Trophoblast cell (in vitro differentiated cells and primary cell): ENCODE measurements at regions not wholly inside any gene's neighbourhood (a gene's known extent, or its start where the extent isn't known, plus 50 kb on each side); places are given as distances from the start of the nearest gene placed in this dataset.
"Not testable (repeated sequence)": the region's sequence is repeated elsewhere in the genome, so short reads cannot be mapped to it uniquely, and the experiment has no call there.

ENCODE experiments used
- DNase-seq, 2 donors: peaks; one replicate each; pipeline ENCODE4 v3.0.0-alpha.2; 2016
- H2AFZ ChIP-seq: 2 replicates; pipeline ENCODE4 v1.6.1; 2013; ENCODE audit warnings: low read length, moderate library complexity, mild to moderate bottlenecking; ENCODE audit not compliant: insufficient read depth, poor library complexity
- H2AK5ac ChIP-seq: 2 replicates; pipeline ENCODE4 v1.6.1; 2013; ENCODE audit warnings: mild to moderate bottlenecking, low read length
- H2BK120ac ChIP-seq: 2 replicates; pipeline ENCODE4 v1.6.1; 2013; ENCODE audit warnings: low read length, mild to moderate bottlenecking, moderate library complexity; ENCODE audit not compliant: insufficient read depth, poor library complexity
- H2BK12ac ChIP-seq: 2 replicates; pipeline ENCODE4 v1.6.1; 2013; ENCODE audit warnings: mild to moderate bottlenecking, low read length, moderate library complexity
- H2BK5ac ChIP-seq: 2 replicates; pipeline ENCODE4 v1.6.1; 2013; ENCODE audit warnings: low read length, low read depth, moderate library complexity, mild to moderate bottlenecking; ENCODE audit not compliant: poor library complexity
- H3K14ac ChIP-seq: 2 replicates; pipeline ENCODE4 v1.6.1; 2013; ENCODE audit warnings: mild to moderate bottlenecking, low read length
- H3K18ac ChIP-seq: 2 replicates; pipeline ENCODE4 v1.6.1; 2013; ENCODE audit warnings: mild to moderate bottlenecking, low read length
- H3K23ac ChIP-seq: 2 replicates; pipeline ENCODE4 v1.6.1; 2013; ENCODE audit warnings: low read length
- H3K27ac ChIP-seq: 2 replicates; pipeline ENCODE4 v1.5.1; 2013; ENCODE audit warnings: low read depth, mild to moderate bottlenecking, inconsistent platforms, low read length, moderate library complexity
- H3K27me3 ChIP-seq: 2 replicates; pipeline ENCODE4 v1.6.1; 2013; ENCODE audit warnings: inconsistent platforms, mild to moderate bottlenecking, low read length, moderate library complexity; ENCODE audit not compliant: insufficient read depth
- H3K36me3 ChIP-seq, 2 experiments: 1 replicate in 1 of 2; 2 replicates in 1 of 2; pipeline ENCODE4 v1.6.1; 2013; ENCODE audit warnings: low read length in 2 of 2, mild to moderate bottlenecking in 2 of 2, moderate library complexity in 1 of 2; ENCODE audit not compliant: insufficient read depth in 2 of 2, control insufficient read depth in 1 of 2
- H3K4ac ChIP-seq: 2 replicates; pipeline ENCODE4 v1.6.1; 2013; ENCODE audit warnings: low read depth, mild to moderate bottlenecking, low read length, moderate library complexity
- H3K4me1 ChIP-seq, 2 experiments: 1 replicate in 1 of 2; 2 replicates in 1 of 2; pipeline ENCODE4 v1.6.1; 2013; ENCODE audit warnings: low read length in 2 of 2, mild to moderate bottlenecking in 2 of 2, moderate library complexity in 1 of 2; ENCODE audit not compliant: insufficient read depth in 2 of 2, control insufficient read depth in 1 of 2
- H3K4me2 ChIP-seq: 2 replicates; pipeline ENCODE4 v1.6.1; 2013; ENCODE audit warnings: inconsistent platforms, mild to moderate bottlenecking, low read length, moderate library complexity
- H3K4me3 ChIP-seq: 2 replicates; pipeline ENCODE4 v1.5.1; 2013; ENCODE audit warnings: mild to moderate bottlenecking, low read depth, low read length, inconsistent platforms
- H3K79me1 ChIP-seq: one replicate; pipeline ENCODE4 v1.6.1; 2013; ENCODE audit warnings: low read length
- H3K79me2 ChIP-seq: 2 replicates; pipeline ENCODE4 v1.6.1; 2013; ENCODE audit warnings: low read length, mild to moderate bottlenecking; ENCODE audit not compliant: control insufficient read depth, insufficient read depth, poor library complexity
- H3K9ac ChIP-seq: 2 replicates; pipeline ENCODE4 v1.6.1; 2013; ENCODE audit warnings: mild to moderate bottlenecking, low read length
- H3K9me3 ChIP-seq: 2 replicates; pipeline ENCODE4 v1.6.1; 2013; ENCODE audit warnings: low read depth, mild to moderate bottlenecking, control low read depth, inconsistent platforms, low read length; ENCODE audit not compliant: insufficient read depth
- H4K12ac ChIP-seq: 2 replicates; pipeline ENCODE4 v1.6.1; 2013; ENCODE audit warnings: low read depth, mild to moderate bottlenecking, low read length, moderate library complexity
- H4K8ac ChIP-seq: 2 replicates; pipeline ENCODE4 v1.6.1; 2013; ENCODE audit warnings: low read depth, mild to moderate bottlenecking, low read length, moderate library complexity
- H4K91ac ChIP-seq: one replicate; pipeline ENCODE4 v1.6.1; 2013; ENCODE audit warnings: low read depth, mild to moderate bottlenecking, low read length, moderate library complexity
- WGBS: extraction: QIAGEN DNeasy Blood & Tissue Kit; methylation state at CpG from one replicate; pipeline ENCODE4 v1.1.7; 2013; ENCODE audit warnings: missing lambda C conversion rate; ENCODE audit not compliant: insufficient read length, insufficient coverage; ENCODE audit errors: extremely low coverage; 5-methylcytosine and 5-hydroxymethylcytosine counted together

GRCh38 chr18:38790303-38790702 is 1224.7 kb upstream of the CELF4 start:
- H3K4me1 ChIP-seq: no peaks in the 10 kb centered on the region
- WGBS: no CpG with 5 or more reads among the region's 1 CpG
- no peak overlapping the region for H2AK5ac ChIP-seq
- H3K79me1 ChIP-seq: no peaks in the 10 kb centered on the region
- no peak overlapping the region for H4K8ac ChIP-seq
- no peak overlapping the region for H3K9ac ChIP-seq
- H2BK5ac ChIP-seq: no peak overlapping the region
- H3K9me3 ChIP-seq: no peaks in the 10 kb centered on the region
- no peak overlapping the region for H3K4ac ChIP-seq
- H3K27me3 ChIP-seq: no peaks in the 10 kb centered on the region
- H2AFZ ChIP-seq: no peak overlapping the region
- no peak overlapping the region for H4K12ac ChIP-seq
- H3K18ac ChIP-seq: no peak overlapping the region
- no peak overlapping the region for H4K91ac ChIP-seq
- no peak overlapping the region for H3K27ac ChIP-seq
- no peak overlapping the region for H3K23ac ChIP-seq
- H2BK120ac ChIP-seq: no peak overlapping the region
- H3K36me3 ChIP-seq: no peaks in the 10 kb centered on the region
- no peaks in the 10 kb centered on the region for H3K79me2 ChIP-seq
- no peak overlapping the region for H2BK12ac ChIP-seq
- DNase-seq: no peak
- H3K14ac ChIP-seq: no peak overlapping the region
- H3K4me2 ChIP-seq: no peak overlapping the region
- H3K4me3 ChIP-seq: no peak overlapping the region

- H2AFZ ChIP-seq: no peak overlapping the region
- no peak overlapping the region for H4K91ac ChIP-seq
- no peak overlapping the region for H3K4me2 ChIP-seq
- H2BK120ac ChIP-seq: no peak overlapping the region
- no peak overlapping the region for H3K4ac ChIP-seq
- no peak overlapping the region for H4K8ac ChIP-seq
- no peaks in the 10 kb centered on the region for H3K79me1 ChIP-seq
- H3K4me1 ChIP-seq: no peaks in the 10 kb centered on the region
- no CpG with 5 or more reads among the region's 1 CpG for WGBS
- no peaks in the 10 kb centered on the region for H3K9me3 ChIP-seq
- no peaks in the 10 kb centered on the region for H3K79me2 ChIP-seq
- H3K23ac ChIP-seq: no peak overlapping the region
- no peak overlapping the region for H3K9ac ChIP-seq
- H3K18ac ChIP-seq: no peak overlapping the region
- H3K27me3 ChIP-seq: no peaks in the 10 kb centered on the region
- H3K27ac ChIP-seq: no peak overlapping the region
- H3K4me3 ChIP-seq: no peak overlapping the region
- no peak overlapping the region for H3K14ac ChIP-seq
- H2AK5ac ChIP-seq: no peak overlapping the region
- no peak overlapping the region for H2BK12ac ChIP-seq
- H2BK5ac ChIP-seq: no peak overlapping the region
- H4K12ac ChIP-seq: no peak overlapping the region
- no peak for DNase-seq
- no peaks in the 10 kb centered on the region for H3K36me3 ChIP-seq
Measured at GRCh38 chr18:38789141-38789540, 1223.5 kb upstream of the CELF4 start.

- no peak overlapping the region for H4K8ac ChIP-seq
- no peak overlapping the region for H3K23ac ChIP-seq
- H3K79me1 ChIP-seq: no peaks in the 10 kb centered on the region
- no peak overlapping the region for H3K27ac ChIP-seq
- H2BK5ac ChIP-seq: no peak overlapping the region
- H3K4me2 ChIP-seq: no peak overlapping the region
- H3K9me3 ChIP-seq: no peaks in the 10 kb centered on the region
- no peak overlapping the region for H2AK5ac ChIP-seq
- H3K14ac ChIP-seq: no peak overlapping the region
- H2BK120ac ChIP-seq: no peak overlapping the region
- no peak overlapping the region for H2BK12ac ChIP-seq
- no peaks in the 10 kb centered on the region for H3K4me1 ChIP-seq
- no peaks in the 10 kb centered on the region for H3K27me3 ChIP-seq
- no peak overlapping the region for H4K12ac ChIP-seq
- no peak overlapping the region for H4K91ac ChIP-seq
- H3K36me3 ChIP-seq: no peaks in the 10 kb centered on the region
- H3K4me3 ChIP-seq: no peak overlapping the region
- no peak for DNase-seq
- H3K18ac ChIP-seq: no peak overlapping the region
- no peak overlapping the region for H3K4ac ChIP-seq
- WGBS: no CpG with 5 or more reads among the region's 1 CpG
- no peak overlapping the region for H3K9ac ChIP-seq
- no peaks in the 10 kb centered on the region for H3K79me2 ChIP-seq
- no peak overlapping the region for H2AFZ ChIP-seq
Measured at GRCh38 chr18:38786906-38787305, 1221.3 kb upstream of the CELF4 start.

- H3K27ac ChIP-seq, H2AK5ac ChIP-seq, H3K79me1 ChIP-seq, H3K79me2 ChIP-seq, H2BK120ac ChIP-seq, H3K27me3 ChIP-seq, H3K18ac ChIP-seq, H3K4me3 ChIP-seq, H2BK12ac ChIP-seq, H2BK5ac ChIP-seq, H4K12ac ChIP-seq, H3K36me3 ChIP-seq, H3K14ac ChIP-seq, DNase-seq, H3K9me3 ChIP-seq, H3K4me1 ChIP-seq, H4K8ac ChIP-seq, H3K9ac ChIP-seq, H2AFZ ChIP-seq, H4K91ac ChIP-seq, H3K4me2 ChIP-seq, H3K4ac ChIP-seq, H3K23ac ChIP-seq: not testable (repeated sequence)
- no CpG with 5 or more reads among the region's 1 CpG for WGBS
Measured at GRCh38 chr18:38771620-38772019, 1206.0 kb upstream of the CELF4 start.
